HG02759 (cell line): ENCODE measurements at regions not wholly inside any gene's neighbourhood (a gene's known extent, or its start where the extent isn't known, plus 50 kb on each side); places are given as distances from the start of the nearest gene placed in this dataset.

Source experiments
- ATAC-seq: cut with Tn5 transposase; IDR thresholded peaks from one replicate; pipeline ENCODE4 v1.9.1; 2021; ENCODE audit warnings: mild to moderate bottlenecking, moderate library complexity; ENCODE audit not compliant: unreplicated experiment

DNA sequence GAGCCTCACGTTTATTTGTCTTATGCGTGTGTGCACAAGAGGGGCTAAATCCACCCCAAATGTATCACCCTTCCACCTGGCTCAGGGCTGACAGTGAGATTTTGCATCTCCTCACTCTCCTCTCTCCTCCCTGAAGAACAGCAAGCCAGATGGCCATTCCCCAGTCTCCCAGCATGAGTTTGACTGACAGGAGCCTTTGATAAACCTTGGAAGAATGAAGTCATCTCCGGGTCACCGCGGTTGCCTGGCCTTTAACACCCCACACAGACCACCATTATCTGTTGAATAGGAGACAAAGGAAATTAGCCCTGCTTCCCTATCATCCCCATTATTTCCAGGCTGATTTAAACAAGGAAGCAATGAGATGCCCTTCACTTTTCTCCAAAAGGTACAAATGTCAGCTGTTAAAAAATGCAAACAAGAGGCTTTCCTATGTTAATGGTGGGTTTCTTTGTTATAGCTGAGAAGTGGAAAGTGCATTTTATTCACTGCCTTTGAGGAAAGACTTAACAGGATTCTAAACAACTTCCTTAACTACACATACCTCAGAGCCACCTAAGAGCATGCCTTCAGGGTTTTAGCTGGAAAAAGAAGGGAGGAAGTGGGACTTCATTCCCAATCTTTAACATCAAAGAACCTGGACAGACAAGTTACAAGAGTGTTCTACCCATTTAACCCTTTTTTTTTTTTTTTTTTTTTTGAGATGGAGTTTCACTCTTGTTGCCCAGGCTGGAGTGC lies 524.8 kb upstream of the ID4 start:
- no peak for ATAC-seq

DNA sequence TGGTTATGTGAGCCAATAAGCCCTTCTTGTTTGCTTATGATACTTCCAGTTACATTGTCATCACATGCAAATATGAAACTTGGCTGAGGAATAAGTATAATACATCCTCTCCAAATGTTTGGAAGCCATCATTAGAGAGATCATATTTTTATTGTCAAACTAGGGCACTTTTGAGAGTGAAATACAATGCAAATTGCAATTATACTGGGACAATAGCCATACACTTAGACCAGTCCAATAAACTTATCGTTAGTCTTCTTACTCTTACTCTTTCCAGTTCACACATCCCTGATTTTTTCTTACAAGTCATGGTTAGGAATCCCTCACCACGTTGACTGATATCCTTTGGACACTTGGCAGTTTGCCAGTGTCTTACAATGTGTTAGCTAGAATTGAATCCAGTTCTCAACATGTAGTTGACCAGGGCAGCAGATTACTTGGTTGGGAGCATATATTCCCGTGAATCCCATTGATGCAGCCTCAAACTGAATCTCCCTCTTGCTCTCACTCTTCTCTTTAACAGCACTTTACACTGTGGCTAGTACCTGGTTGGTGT lies 519.7 kb upstream of the ID4 start:
- no peak for ATAC-seq

DNA sequence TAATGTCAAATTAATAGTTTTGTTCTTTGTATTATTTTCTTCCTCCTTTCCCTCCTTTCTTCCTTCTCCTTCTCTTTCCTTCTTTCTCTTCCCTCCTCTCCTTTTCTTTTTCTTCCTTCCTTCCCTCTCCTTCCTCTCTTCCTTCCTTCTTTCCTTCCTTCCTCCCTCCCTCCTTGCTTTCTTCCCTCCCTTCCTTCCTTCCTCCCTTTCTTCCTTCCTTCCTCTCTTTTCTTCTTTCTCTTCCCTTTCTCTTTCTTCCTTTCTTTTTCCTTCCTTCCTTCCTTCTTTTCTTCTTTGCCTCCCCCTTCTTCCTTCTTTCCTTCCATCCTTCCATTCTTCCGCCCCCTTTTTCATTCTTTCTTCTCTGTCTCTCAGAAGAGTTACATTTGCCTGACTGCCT lies 518.2 kb upstream of the ID4 start:
- ATAC-seq = no peak

DNA sequence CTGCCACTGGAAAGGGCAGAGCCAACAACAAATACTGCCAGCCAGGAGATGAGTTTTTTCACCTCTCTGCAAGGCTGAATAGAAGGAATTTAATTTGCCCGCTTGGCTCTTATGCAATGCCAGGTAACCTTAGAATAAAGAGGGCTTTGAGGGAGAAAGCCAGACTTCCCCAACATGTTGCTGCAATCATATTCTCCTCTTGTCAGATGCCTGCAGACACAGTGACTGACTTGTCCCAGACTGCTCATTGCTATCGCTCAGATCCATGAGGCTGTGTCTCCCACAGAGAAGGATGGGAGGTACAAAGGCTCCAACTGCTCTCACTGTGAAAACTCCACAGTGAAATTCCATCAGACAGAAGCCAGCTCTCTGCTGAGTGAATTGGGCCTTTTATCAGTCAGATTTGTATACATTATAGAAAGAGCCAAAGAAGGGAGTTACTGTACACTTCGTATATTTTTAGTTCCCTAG lies 517.0 kb upstream of the ID4 start:
- ATAC-seq = no peak

DNA sequence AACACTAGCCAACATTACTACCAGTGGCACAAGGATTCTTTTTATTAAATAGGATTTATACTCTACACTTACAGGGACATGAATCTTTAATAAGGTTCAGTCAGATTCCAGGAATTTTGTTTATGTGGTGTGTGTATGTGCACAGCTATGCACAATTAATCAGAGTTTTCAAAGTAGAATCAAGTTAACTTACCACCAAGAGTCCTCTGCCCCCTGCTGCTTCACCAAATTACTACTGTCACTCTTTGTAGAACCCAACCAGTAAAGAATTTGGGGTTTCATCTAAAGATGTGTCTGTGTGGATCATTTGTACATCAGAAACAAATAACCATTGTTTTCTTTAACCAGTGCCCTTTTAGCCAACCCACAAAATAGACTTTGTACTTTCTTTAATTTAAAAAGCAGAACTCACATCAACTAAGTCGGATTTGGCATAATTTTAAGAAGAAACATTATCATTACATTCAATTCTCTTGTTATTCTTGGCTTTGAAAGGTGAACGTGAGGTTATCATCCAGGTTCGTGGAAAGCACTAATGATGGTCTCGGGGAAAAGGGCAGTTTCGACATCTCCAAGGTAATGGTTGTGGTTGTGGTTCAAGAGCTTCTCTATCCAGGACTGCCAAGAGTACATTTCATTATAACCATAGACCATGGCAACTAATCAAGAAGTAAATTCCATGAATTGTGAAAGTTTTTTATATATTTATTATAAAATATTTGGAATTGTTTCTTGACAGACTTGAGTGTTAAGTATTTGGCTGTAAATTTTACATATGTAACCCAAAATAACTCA lies 514.3 kb upstream of the ID4 start:
- ATAC-seq = no peak

DNA sequence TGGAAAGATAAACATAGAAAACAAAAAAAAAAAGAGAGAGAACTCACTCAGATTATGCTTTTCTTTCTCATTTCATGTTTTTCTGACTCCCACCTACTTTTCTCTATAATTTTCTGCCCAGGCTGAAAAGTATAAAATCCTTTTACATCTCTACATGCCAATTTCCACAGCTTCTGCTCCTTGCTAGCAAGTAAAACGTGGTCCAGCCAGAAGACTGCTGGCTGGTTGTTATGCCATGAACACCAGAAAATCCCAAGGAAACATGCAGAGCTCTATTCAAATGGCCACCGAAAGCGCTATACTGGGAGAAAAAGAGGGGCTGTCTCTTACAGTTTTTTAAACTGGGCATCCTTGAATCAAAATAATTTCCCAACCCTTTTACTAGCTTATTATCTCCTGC lies 512.8 kb upstream of the ID4 start:
- ATAC-seq = no peak

DNA sequence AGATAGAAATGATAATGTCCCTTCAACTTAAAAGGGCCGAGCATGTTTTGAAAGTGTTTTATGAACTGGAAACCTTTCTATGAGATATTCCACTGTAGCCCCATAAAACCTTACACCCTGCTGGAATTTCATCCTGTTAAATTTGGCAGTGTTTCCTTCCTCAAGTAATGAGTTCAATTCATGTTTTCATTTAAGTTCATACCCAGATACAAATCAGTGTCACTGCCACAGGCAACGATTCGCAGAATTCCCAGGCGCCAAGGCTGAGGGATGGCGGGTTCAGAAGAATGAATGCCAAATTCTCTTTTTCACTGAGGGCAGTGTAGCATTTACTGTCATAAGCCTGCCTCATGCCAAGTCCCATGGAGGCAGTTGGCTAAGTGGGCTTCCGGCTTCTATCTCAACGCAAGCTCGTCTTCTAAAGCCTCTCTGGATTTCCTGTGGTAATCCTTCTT lies 511.8 kb upstream of the ID4 start:
- no peak for ATAC-seq

DNA sequence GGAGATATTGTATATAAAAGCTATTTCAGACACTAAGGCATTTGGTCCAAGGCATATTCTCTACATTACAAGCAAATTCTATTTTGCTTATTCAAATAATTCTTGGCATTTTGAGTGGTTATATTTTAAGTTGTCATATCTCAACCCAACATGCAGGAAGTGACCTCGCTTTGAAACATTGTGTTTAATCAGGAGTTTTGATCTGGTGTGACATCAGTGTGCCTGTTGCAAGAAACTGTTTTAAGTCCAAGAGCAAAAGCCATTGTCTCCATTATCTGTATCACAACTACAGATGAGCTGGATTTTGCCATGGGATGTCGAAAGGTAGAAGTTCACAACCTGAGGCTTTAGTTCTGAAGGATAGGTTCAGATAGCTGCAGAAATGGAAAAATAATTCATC lies 509.9 kb upstream of the ID4 start:
- no peak for ATAC-seq

DNA sequence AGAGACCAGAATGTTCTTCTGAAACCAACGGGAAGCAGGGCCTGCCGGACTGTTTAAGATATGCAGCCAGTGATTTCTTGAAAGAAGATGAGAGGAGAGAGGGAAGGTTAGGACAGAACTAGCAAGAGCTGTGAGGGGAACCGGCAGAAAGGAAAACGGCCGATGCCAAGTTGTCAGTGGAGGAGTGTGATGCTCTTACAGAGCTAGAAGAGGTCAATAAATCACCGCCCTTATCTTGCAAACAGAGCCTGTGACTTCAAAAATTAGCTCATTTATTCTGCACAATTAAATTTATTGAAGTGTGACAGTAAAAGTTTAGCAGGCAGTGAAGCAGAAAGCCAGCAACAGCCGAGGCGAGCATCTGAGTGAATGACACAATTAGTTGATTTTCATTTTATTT lies 509.5 kb upstream of the ID4 start:
- no peak for ATAC-seq

DNA sequence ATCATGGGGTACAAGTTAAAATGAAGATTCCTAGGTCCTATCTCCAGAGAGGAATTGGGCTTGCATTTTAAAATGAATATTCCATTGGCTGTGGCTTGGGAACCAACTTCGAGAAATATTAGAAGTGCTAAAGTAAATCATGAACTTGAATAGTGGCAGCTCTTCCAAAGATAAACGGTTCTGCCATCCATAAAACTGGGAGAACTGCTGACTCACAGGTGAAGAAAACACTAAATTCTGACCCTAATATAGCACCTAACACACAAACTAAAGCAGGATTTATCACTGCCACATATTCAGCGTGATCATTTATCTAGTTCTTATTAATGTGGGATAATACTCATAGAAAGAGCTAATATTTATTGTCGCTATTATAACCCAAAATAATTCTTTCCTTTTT lies 508.1 kb upstream of the ID4 start:
- no peak for ATAC-seq

DNA sequence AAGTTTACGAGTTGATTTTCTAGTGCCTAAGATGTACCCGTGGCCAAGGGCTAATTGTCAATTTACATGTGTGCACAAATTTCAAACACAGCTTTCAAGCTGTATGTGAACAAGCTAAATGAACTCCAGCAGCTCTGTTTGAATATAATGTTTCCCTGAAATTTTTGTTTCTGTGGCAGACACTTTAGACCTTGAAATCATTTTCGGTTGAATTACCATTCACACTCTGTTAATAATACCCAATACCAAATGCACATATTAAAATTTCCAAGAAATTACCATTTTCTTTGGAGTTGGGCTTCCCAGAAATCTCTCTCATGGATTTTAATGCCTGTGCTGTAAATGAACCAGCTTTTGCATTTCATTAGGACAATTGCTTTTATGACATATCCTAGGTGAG lies 506.1 kb upstream of the ID4 start:
- ATAC-seq = no peak

DNA sequence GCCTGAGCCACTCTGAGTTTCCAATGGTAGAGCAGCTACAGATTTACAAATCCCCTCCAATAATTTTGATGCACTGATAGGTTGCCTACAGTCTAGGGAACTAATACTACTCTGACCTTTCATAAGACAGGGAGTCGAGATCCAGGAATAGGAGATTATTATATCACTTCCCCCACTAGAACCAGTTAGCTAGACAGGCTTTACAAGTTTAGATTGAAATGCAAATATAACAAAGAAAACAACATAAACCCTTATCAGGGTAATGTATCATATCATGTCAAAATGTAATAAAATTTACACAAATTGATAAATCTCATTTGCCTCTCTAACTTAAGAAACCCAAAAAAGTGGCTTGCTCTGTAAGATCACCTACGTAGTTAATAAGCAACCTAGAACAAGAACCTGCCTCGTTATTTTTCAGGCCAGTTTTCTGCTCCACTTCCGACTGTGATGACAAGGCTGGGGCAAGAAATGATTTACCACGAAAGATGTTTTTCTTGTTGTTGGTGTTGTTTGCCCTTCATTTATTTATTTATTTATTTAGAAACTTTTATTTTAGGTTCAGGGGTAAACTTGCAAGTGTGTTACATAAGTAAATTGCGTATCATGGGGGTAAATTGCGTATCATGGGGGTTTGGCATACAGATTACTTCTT lies 504.2 kb upstream of the ID4 start:
- ATAC-seq = no peak

DNA sequence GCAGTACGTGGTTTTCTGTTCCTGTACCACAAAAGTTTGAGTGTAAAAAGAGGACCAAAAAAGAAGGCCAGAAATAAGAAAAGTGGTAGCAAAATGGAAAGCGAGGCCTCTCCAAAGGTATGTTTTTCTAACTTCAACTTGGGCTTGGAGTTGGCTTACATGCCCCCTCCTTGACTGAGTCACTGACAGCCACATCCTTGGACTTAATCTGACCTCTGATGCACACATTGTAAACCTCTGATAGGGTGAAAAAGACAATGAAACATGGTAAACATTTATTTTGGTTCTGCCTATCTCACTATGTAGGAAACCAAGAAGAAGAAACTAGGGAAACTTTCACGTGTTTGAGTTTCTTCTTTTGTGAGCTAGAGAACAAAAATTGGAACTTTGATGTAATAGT lies 503.2 kb upstream of the ID4 start:
- ATAC-seq = no peak

DNA sequence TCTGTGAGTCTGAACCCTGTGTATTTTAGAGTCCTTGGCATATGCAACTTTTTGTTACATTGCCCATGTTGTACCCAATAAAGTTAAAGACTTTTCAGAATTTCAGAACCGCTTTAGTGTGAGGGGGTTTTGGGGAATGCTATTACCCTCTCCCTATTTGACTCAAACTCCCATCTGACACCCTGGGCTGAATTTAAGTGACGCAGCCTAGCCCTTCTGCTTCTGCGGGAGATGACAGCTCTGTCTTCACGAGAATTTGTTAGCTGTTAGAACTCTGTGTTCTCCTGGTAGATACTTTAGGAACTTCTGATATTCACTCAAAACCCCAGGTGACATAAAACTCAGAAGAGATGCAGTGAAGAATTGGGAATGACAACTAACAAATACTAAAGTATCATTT lies 500.6 kb upstream of the ID4 start:
- no peak for ATAC-seq

DNA sequence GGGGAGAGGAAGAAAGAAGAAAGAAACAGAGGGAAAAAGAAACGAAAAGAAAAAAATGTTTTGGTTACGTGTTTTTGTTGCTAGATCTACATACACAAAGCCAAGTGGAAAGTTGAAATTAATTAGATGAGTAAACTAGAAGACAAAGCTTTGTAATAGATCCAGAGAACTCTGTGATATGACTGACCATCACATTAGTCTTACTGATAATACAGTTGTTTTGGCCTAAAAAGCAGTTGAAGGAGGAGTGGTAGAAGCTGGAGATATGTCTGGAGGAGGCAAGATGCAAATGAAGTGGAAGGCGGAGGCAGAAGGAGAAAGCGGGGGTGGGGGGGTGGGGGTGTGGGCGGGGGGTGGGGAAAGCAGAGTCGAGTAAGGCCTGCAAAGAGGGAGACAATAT lies 500.1 kb upstream of the ID4 start:
- ATAC-seq = no peak

DNA sequence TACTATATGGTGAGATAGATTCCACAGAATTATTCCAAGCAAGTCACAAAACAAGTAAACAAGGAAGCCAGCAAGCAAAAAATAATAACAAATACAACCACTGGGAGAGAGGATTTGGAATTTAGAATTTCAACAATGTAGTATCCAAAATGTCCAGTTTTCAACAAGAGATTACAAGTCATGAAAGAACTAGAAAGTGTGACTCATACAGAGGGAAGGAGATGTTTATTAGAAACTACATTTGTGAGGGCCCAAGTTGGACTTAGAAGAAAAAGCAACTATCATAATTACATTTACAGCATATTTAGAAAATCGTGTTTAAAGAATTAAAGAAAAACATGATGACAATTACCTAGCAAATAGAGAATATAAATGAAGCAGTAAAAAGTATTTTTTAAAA lies 494.6 kb upstream of the ID4 start:
- no peak for ATAC-seq

DNA sequence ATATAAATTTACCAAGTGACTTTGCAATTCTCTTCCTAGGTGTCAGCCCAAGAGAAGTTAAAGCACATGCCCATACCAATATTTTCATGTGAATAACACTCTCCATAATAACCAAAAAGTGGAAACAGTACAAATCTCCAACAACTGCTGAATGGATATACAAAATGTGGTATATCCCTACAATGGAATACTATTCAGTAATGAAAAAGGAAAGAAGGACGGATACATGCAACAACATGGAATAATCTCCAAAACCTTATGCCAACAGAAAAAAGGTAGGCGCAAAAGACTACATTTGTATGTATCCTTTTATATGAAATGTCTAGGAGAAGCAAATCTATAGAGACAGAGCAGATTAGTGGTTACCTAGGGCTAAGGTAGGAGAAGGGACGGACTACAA lies 487.7 kb upstream of the ID4 start:
- no peak for ATAC-seq

DNA sequence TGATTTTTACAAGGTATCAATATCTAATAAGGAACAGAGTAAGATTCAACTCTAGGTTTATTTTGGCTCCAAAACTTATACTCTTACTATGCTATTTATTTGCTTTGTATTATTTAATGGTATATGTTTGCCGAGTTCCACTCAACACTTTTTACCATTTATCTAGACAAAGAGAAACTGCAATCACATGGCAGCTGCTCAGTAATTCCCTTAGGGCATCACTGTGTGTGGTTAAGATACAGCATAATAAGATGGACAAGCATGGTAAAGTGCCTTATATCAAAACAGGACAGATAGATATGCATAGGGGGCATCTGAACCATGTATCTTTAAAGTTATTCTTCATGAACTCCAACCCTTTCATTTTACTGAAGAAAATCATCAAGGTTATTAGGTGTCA lies 483.0 kb upstream of the ID4 start:
- ATAC-seq = no peak

DNA sequence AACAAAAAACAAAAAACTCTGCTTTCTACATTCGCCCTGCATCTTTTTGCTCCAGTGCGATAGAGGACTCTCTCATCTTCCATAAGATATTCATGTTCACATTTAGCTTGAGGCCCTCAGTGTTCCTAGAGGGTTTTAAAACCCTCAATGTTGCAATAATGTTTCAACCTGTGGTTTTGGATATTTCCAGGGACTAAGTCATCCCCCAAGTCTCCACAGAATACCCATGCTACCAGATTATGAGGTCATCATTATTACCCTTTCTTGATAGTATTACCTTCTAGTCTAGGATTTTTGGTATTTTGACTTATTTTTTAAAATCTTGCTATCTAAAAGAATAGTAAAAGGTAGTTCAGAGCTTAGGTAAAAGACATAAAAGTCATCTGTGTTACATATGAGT lies 480.5 kb upstream of the ID4 start:
- ATAC-seq = no peak

DNA sequence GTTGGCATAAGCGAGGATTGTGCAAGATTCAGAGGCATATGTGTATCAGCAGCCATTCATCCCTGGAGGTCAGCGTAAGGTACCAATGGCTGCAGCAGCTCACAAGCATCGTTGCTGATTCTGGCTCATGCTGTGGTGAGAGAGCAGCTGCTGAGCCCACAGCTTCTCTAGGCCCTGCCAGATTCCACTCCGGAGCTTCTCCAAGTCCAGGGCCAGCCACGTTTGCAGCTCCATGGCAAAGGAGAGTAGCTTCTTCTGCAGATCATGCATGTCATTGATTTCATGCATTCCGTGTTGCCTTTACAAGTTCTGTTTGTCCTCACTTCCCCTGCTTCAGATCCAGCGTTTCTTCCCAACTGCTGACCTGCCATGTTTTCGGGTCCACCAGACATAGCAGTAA lies 474.8 kb upstream of the ID4 start:
- ATAC-seq = no peak

DNA sequence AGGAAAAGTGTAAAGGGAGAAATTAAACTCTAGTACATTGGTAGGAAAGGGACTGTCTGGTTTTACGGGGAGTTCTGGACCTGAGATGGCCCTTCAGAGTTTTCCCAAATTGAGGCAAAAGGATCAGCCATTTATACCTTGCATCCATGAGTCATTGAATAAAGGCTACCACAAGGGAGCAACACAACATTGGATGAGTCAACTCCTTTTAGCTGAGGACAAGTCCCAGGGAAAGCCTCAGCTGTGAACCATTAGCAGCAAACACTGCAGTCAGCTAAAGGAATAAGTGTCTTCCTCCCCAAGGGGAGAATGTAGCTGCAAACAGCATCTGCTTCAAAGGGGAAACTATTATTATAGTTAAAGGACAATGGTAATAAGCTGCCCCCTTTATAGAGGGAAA lies 468.7 kb upstream of the ID4 start:
- no peak for ATAC-seq

DNA sequence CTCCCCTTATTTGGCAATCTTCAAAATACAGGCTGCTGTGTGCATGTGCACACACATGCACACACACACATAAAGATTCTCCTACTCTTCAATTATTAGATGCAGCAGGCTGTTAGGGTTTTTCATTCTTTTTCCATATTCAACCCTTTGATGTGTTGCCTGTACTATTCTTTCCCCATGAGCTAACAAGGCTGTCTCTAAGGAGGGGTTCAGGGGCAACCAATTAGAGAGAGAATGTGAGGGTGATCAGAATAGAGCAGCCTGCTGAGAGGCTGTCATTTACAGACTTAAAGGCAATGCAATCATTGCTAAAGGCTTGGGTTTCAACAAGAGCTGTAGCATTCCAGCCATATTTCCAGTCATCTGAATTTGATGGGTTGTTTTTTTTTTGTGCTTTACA lies 467.4 kb upstream of the ID4 start:
- ATAC-seq = no peak
